ENCODE measurements at regions not wholly inside any gene's neighbourhood (a gene's known extent, or its start where the extent isn't known, plus 50 kb on each side); places are given as distances from the start of the nearest gene placed in this dataset.

DNA sequence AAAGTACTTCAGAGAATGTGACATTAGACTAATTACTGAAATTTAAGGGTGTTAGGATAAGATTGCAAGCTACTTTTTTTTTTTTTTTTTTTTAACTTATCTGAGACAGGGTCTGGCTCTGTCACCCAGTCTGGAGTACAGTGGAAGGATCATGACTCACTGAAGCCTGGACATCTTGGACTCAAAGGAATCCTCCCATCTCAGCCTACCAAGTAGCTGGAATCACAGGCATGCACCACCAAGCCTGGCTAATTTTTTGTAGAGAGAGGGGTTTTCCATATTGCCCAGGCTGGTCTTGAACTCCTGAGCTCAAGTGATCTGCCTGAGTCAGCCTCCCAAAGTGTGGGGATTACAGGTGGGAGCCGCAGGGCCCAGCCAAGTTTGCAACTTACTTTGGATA is 1246.0 kb upstream of the ZEB2 start:
- Mint-ChIP-seq H3K4me1 (ENCODE audit: low read depth) (no peaks in the 10 kb centered on the region), H3K9me3 (no peaks in the 10 kb centered on the region), H3K4me3 (no peak overlapping the region), H3K36me3 (ENCODE audit: low read depth) (no peaks in the 10 kb centered on the region), H3K27me3 (ENCODE audit: insufficient read depth) (no peaks in the 10 kb centered on the region), H3K27ac (no peak overlapping the region)
- intact Hi-C loops (cut with micrococcal nuclease), result no loop called here
- DNase-seq (ENCODE audit: low spot score), result no peak

DNA sequence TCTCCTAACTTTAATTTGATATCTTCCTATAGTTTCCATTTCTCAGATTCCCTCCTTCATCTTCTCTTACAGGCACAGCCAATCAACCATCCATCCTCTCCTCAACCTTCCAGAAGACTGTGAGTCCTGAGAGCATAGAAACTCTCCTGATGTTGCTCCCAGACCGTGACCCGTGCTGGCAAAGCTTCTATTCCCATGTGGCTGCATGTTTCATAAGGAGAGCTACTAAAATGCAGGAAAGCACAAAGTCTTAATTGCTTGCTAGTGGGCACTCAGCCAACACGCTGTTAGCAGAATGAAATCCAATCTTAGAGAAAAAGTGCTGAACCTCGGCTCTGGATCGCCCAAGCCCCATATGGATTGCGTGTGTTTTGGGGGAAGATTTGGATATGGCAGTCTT is 1244.7 kb upstream of the ZEB2 start:
- DNase-seq (ENCODE audit: low spot score), result no peak
- Mint-ChIP-seq H3K27ac (no peak overlapping the region), H3K4me3 (no peak overlapping the region), H3K9me3 (no peaks in the 10 kb centered on the region), H3K36me3 (ENCODE audit: low read depth) (no peaks in the 10 kb centered on the region), H3K27me3 (ENCODE audit: insufficient read depth) (no peaks in the 10 kb centered on the region), H3K4me1 (ENCODE audit: low read depth) (no peaks in the 10 kb centered on the region)
- intact Hi-C loops (cut with micrococcal nuclease), result no loop called here

DNA sequence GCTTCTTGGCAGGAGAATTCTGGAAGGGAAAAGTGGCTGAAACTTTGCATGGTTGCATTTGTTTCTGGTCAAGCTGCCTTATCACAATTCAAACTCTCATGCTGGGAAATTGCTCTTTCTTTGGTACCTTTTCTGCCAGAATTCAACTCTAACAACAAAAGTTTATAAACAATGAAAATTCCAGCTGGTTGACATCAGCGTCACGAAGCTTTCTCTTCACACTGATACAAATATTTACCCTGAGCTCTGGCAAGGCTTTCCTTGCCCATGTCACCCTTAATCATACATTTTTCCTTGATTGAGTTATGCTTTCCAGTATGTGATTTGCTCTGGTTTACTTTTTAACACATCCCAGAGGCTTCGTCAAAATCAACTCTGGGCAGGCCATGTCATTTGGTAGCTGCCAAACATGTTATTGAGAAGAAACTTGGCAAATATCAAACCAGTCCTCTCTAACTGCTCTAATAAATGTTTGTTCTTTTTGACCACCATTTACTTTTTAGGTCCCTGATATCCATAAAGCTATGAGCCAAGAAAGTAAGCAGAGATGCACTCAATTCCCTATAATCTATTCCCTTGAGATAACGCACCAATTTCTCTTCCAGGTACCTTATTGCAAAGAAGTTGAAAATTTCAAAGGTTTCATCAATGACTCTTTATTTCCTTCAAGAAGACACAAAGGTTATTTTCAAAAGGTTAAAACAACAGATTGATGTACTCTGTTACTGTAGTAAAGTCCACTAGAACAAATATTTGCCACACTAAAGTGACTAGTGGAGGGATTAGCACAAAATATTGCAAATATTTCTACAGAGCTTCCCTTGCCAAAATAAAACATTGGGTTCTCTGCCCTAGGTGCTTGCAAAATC is 1241.1 kb upstream of the ZEB2 start:
- no peaks in the 10 kb centered on the region for H3K4me1 Mint-ChIP-seq (ENCODE audit: low read depth)
- no peak overlapping the region for H3K4me3 Mint-ChIP-seq
- peaks cover 1% of the 10 kb centered on the region for H3K27me3 Mint-ChIP-seq (ENCODE audit: insufficient read depth)
- no peak for DNase-seq (ENCODE audit: low spot score)
- intact Hi-C loops (cut with micrococcal nuclease), result no loop called here
- H3K27ac Mint-ChIP-seq, result no peak overlapping the region
- H3K36me3 Mint-ChIP-seq (ENCODE audit: low read depth), result no peaks in the 10 kb centered on the region
- H3K9me3 Mint-ChIP-seq, result no peaks in the 10 kb centered on the region

DNA sequence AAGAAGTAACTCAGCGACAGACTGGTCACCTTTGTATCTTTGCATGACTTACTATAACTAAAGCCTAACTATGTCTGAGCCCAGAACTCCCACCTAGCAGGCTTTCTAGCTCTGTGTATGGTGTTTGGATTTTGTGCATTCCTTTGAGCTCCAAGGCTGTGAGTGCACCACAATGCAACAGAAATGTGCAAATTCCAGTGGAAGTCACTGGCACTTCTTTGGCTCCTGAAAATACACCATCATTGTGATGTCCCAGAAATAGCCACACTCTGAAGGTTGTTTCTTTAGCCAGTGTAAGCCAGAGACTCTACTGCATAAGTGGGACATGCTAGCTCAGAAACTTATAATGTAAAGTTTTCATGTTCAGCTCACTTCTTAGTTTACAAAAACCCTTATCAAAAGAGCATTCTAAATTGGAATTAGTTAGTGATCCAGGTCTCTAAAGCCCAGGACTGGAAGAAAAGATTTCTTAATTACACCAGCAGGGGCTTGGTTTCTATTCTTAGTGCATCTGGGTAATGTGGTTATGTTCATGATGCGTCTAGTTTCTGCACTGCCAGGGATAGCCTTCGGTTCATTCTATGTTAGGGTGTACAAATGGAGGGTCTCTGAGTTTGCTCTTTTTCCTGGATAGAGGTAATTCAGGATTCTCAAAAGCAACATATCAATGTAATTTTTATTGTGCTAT is 1239.5 kb upstream of the ZEB2 start:
- intact Hi-C loops (cut with micrococcal nuclease), result no loop called here
- H3K27ac Mint-ChIP-seq, result no peak overlapping the region

DNA sequence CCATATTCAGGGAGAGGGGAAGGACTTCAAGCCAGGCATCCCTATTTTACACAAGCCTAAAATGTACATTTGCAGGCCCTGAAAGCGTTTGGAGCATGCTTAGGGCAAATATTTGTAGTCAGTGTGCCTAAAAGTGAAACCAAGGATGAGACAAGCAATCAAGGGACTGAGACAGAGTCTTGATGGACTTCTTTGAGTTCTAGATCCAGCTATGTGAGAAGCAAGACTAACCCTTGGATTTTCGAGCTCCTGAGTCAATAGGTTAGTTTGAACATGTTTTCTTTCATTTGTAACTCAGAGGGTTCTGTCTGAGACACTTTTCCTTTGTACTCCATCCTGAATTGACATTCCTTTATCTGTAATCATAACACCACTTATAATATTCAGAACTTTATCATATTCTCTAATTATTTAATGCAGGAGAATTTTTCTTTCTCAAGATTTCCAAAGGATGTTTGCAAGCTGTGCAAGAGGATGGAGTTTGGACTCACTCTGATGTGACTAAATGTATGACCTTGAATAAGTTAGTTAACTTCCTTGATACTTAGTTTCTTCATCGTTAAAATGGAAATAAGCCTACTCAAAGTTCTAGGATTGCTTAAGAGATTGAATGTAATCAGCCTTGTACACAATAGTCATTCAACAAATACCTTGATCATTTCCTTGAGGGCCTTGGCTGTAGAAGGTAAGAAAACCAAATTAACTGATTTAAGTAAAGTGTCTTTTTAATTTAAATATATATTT is 1237.8 kb upstream of the ZEB2 start:
- Mint-ChIP-seq H3K4me3 (no peak overlapping the region), H3K9me3 (no peaks in the 10 kb centered on the region), H3K27ac (no peak overlapping the region), H3K27me3 (ENCODE audit: insufficient read depth) (peaks cover 8% of the 10 kb centered on the region), H3K4me1 (ENCODE audit: low read depth) (no peaks in the 10 kb centered on the region), H3K36me3 (ENCODE audit: low read depth) (no peaks in the 10 kb centered on the region)
- intact Hi-C loops (cut with micrococcal nuclease), result no loop called here
- DNase-seq (ENCODE audit: low spot score), result no peak

More for the DNA sequence above, 1239.5 kb upstream of the ZEB2 start:
- Mint-ChIP-seq H3K4me1 (ENCODE audit: low read depth) (no peaks in the 10 kb centered on the region), H3K27me3 (ENCODE audit: insufficient read depth) (peaks cover 8% of the 10 kb centered on the region), H3K36me3 (ENCODE audit: low read depth) (no peaks in the 10 kb centered on the region), H3K4me3 (no peak overlapping the region), H3K9me3 (no peaks in the 10 kb centered on the region)
- no peak for DNase-seq (ENCODE audit: low spot score)

DNA sequence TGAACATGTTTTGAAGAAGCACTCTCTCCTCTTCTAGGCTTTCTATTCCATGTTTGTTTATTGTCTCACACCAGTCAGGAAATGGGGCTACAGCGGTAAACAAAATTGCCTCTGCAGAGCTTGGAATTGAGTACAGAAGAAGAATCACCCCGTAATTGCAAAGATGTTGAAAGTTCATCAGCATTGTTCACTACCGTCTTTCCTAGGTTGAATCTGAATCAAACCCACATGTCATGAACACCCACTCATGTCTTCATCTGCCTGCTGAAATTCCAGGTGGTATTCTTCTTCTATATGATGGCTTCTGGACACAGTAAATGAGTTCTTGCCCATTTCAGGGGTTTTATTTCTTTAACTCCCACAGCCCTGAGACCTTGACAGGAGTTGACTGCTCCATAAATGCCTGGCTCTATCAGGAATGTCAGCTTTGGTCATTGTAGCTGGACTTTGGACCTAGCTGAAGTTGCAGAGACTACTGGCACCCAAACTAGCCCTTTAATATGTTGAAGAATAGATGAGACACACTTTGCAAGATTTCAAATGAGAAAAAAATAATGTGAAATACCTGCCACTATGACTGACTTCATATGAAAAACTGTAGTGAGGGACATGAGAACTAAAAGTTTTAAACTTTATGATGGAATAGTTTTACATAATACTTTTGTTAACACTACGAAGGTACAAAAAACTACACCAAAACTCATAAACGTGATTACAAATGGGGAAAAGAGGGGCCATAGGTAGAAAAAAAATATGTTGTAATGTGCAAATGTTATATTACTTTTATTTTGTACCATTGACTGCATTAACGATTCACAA is 1235.3 kb upstream of the ZEB2 start:
- Mint-ChIP-seq H3K36me3 (ENCODE audit: low read depth) (no peaks in the 10 kb centered on the region), H3K4me1 (ENCODE audit: low read depth) (peaks cover 19% of the 10 kb centered on the region), H3K27me3 (ENCODE audit: insufficient read depth) (peaks cover 8% of the 10 kb centered on the region), H3K4me3 (no peak overlapping the region), H3K9me3 (no peaks in the 10 kb centered on the region), H3K27ac (no peak overlapping the region)
- intact Hi-C loops (cut with micrococcal nuclease), result no loop called here
- no peak for DNase-seq (ENCODE audit: low spot score)

DNA sequence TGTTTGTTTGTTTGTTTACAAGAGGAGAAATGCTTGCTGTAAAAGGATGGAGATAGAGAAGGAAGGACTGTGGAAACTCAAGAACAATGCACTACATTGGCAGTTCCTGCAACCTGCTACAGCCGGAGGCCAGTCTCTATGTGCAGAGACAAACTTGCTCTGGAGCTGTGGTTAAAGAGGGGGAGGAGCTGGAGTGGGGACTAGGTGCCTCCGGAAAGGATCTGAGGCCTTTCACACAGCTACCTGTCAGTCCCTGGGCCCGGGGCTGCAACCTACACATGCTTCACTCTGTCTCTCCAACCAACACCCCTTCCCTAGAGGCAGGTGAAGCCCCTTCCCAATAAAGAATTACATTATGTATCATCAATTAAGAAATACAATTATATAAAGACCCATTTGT is 1234.0 kb upstream of the ZEB2 start:
- Mint-ChIP-seq H3K4me1 (ENCODE audit: low read depth) (peaks cover 19% of the 10 kb centered on the region), H3K27me3 (ENCODE audit: insufficient read depth) (peaks cover 8% of the 10 kb centered on the region), H3K9me3 (no peaks in the 10 kb centered on the region), H3K36me3 (ENCODE audit: low read depth) (no peaks in the 10 kb centered on the region), H3K27ac (no peak overlapping the region), H3K4me3 (no peak overlapping the region)
- intact Hi-C loops (cut with micrococcal nuclease), result loop anchor here (5.0 kb wide), 2 partner anchors 342 to 1237 kb away; no protein-coding TSS in a partner anchor
- no peak for DNase-seq (ENCODE audit: low spot score)

DNA sequence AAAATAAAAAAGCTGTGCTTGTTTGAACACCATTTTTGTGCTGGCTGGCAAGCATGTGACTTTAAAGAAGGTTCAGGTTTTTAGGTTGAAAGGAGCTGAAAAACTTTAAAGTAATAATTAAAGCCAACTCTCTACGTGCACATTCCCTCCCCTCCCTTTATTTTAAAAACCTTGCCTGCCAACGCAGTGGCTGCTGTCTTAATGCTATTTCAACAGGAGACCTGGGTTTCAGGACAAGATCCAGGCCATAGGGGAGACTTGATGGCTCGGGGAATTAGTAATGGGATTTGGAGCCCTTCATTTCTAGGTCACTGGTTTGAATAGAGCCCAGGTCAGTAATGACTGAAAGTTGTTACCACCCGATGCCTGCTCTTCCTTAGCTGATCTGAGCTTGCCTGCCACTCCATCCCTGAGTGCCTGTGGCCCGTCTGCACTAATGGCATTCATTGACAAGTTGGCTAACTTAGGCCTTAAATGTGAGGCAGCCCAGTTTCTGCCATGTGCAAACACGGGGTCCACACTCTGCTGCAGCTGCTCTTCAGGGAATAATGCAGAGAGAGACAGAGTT is 1233.2 kb upstream of the ZEB2 start:
- Mint-ChIP-seq H3K27ac (no peak overlapping the region), H3K4me3 (no peak overlapping the region), H3K36me3 (ENCODE audit: low read depth) (no peaks in the 10 kb centered on the region), H3K9me3 (no peaks in the 10 kb centered on the region), H3K27me3 (ENCODE audit: insufficient read depth) (peaks cover 8% of the 10 kb centered on the region), H3K4me1 (ENCODE audit: low read depth) (peaks cover 23% of the 10 kb centered on the region)
- intact Hi-C loops (cut with micrococcal nuclease), result loop anchor here (5.0 kb wide), 2 partner anchors 341 to 1236 kb away; no protein-coding TSS in a partner anchor
- DNase-seq (ENCODE audit: low spot score), result no peak

DNA sequence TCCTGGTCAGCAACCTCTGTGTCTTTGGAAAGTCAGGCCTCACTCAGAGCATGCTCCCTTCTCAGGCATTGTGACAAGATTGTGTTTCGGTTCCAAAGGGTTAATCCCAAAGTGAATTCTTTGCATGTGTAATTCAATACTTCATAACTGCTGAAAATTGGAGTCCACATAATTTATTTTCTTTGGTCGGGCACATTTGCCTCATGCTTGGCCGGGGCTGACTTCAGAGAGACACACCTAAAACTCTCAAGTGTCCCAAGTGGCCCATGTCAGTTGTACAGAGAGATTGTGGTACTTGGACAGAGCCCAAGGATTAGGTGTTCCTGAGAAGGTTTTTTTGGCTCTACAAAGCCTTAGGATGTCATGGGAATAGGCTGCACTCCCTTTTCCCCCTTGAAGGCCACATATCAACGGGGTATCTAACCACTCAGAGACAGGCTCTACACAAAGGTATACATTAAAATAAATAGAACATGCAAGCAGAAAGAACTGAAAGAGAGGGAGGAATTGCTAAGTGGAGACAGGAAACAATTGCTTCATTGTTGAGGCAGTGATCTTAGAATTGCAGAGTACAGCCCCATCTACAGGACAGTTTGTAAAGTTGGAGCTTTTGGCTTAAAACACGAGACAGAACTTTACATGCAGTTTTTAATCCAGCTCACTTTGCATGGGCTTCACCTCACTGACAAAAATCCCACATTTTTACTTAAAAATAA is 1232.3 kb upstream of the ZEB2 start:
- intact Hi-C loops (cut with micrococcal nuclease), result loop anchor here (5.0 kb wide), 2 partner anchors 340 to 1235 kb away; no protein-coding TSS in a partner anchor

DNA sequence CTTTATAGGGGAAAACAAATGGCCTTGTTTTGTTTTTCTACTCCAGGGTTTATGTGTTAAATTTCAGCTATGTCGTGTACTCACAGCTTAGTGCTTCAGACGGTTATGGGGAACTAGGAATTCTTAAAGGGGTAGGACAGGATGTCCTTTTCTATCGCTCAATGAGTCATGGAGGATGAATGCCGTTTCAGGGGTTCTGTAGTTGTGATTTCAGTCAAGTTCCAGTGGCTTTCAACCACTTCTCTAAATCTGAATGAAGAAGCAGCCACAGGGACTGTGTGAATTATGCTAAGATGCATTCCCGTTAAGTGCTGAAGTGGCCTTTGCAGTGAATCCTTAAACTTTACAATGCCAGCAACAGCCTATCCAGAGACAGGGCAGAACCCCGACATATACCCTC is 1231.7 kb upstream of the ZEB2 start:
- no peaks in the 10 kb centered on the region for H3K9me3 Mint-ChIP-seq
- intact Hi-C loops (cut with micrococcal nuclease), result loop anchor here (5.0 kb wide), 2 partner anchors 339 to 1234 kb away; no protein-coding TSS in a partner anchor
- no peak for DNase-seq (ENCODE audit: low spot score)
- H3K36me3 Mint-ChIP-seq (ENCODE audit: low read depth), result no peaks in the 10 kb centered on the region
- peaks cover 6% of the 10 kb centered on the region for H3K27me3 Mint-ChIP-seq (ENCODE audit: insufficient read depth)
- H3K27ac Mint-ChIP-seq, result no peak overlapping the region
- H3K4me1 Mint-ChIP-seq (ENCODE audit: low read depth), result peaks cover 23% of the 10 kb centered on the region
- no peak overlapping the region for H3K4me3 Mint-ChIP-seq

More for the DNA sequence above, 1232.3 kb upstream of the ZEB2 start:
- Mint-ChIP-seq H3K4me3 (no peak overlapping the region), H3K4me1 (ENCODE audit: low read depth) (peaks cover 23% of the 10 kb centered on the region), H3K9me3 (no peaks in the 10 kb centered on the region), H3K36me3 (ENCODE audit: low read depth) (no peaks in the 10 kb centered on the region), H3K27me3 (ENCODE audit: insufficient read depth) (peaks cover 8% of the 10 kb centered on the region), H3K27ac (no peak overlapping the region)
- no peak for DNase-seq (ENCODE audit: low spot score)

DNA sequence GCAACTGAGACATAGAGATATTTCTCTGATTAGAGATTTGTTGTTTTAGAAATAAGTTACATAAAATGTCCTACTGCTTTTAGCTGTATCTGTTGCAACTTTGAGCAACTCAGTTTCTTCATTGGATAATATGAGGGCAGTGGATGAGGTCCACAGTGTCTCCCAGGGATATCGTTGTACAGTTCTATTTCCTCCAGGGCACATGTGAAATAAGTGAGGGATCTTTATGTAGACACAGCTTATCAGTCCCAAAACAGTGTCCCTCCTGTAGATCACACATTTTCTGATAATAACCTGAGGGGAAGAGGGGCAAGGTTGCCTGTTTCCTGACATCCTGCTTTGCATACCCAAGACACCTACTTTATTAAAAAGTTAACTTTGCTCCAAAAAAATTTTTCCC is 1231.2 kb upstream of the ZEB2 start:
- DNase-seq (ENCODE audit: low spot score), result no peak
- Mint-ChIP-seq H3K27ac (no peak overlapping the region), H3K4me3 (no peak overlapping the region), H3K4me1 (ENCODE audit: low read depth) (peaks cover 23% of the 10 kb centered on the region), H3K27me3 (ENCODE audit: insufficient read depth) (peaks cover 6% of the 10 kb centered on the region), H3K9me3 (no peaks in the 10 kb centered on the region), H3K36me3 (ENCODE audit: low read depth) (no peaks in the 10 kb centered on the region)
- intact Hi-C loops (cut with micrococcal nuclease), result loop anchor here (5.0 kb wide), 2 partner anchors 339 to 1234 kb away; no protein-coding TSS in a partner anchor

Measured in activated T-helper 1 cell treated with anti-CD3 and anti-CD28 coated beads, Interleukin-12 subunit alpha, Interleukin-12 subunit beta, Interleukin-2, Interleukin-4 antibody, amounts not matched to agents 30 ng/mL and 10 ng/mL and 1 ng/mL, durations not matched to agents 14 hours and 24 hours and 36 hours (primary cell).